HCT116 (cell line): ENCODE measurements at regions not wholly inside any gene's neighbourhood (a gene's known extent, or its start where the extent isn't known, plus 50 kb on each side); places are given as distances from the start of the nearest gene placed in this dataset.

Experiments
- ATAC-seq: fragments of 200-7000 bp; cut with Tn5 transposase; 2 replicates; pipeline ENCODE4 v1.9.1; 2020; ENCODE audit warnings: mild to moderate bottlenecking, moderate library complexity
- BruUV-seq: library from RNA; stranded (reverse); fragments of 400-500 nt; replicated peaks from 2 replicates; lab custom pipeline; 2021; lab: Mats Ljungman, UMichigan
- CTCF ChIA-PET: fragments of 300-600 bp; sonication (Branson Sonifier 250); formaldehyde crosslinking; loops from one replicate; lab custom pipeline; 2021; ENCODE audit warnings: antibody characterized with exemption; lab: Charles Lee
- POLR2A ChIA-PET: fragments of 300-600, 350-600 bp; sonication (Branson Sonifier 250); formaldehyde crosslinking; loops from one replicate; lab custom pipeline; 2021; ENCODE audit warnings: antibody characterized with exemption; lab: Charles Lee
- RAD21 ChIA-PET, 2 experiments: fragments of 300-600 bp; sonication (Branson Sonifier 250); formaldehyde crosslinking; loops; one replicate each; lab custom pipeline; 2023; ENCODE audit warnings: low total read pairs in 2 of 2; ENCODE audit not compliant: uncharacterized antibody in 2 of 2, unreplicated experiment in 2 of 2, low non-redundant PET in 1 of 2; lab: Charles Lee
- DNase-seq: peaks from one replicate; pipeline ENCODE4 v3.0.0-alpha.2; 2010; ENCODE audit warnings: low read depth, low spot score
- H2AFZ ChIP-seq: fragments of 200-600 bp; shearing (Covaris generic), sonication (generic); 2 replicates; pipeline ENCODE4 v1.6.1; 2017; ENCODE audit warnings: low read depth, mixed run types, mixed read lengths, antibody characterized with exemption, low read length; ENCODE audit not compliant: poor library complexity, severe bottlenecking
- H3K27ac ChIP-seq: 2 replicates; pipeline ENCODE4 v1.5.1; 2012; ENCODE audit warnings: low read depth, low read length
- H3K27me3 ChIP-seq: fragments of 200-600 bp; sonication (generic); 2 replicates; pipeline ENCODE4 v1.6.1; 2016; ENCODE audit warnings: mixed run types, low read length, mixed read lengths; ENCODE audit not compliant: insufficient read depth
- H3K36me3 ChIP-seq, 2 experiments: fragments of 200-500 bp in 1 of 2; fragments of 200-600 bp in 1 of 2; sonication (Bioruptor generic) in 1 of 2; sonication (generic) in 1 of 2; 2 replicates each; pipeline versions ENCODE4 v1.5.1 to v1.6.1; 2014 to 2016; ENCODE audit warnings: low read length in 2 of 2, inconsistent platforms in 1 of 2, mixed read lengths in 1 of 2, mixed run types in 1 of 2; ENCODE audit not compliant: insufficient read depth in 2 of 2, control insufficient read depth in 1 of 2
- H3K4me1 ChIP-seq, 2 experiments: fragments of 200-600 bp in 1 of 2; sonication (generic) in 1 of 2; 2 replicates each; pipeline versions ENCODE4 v1.5.1 to v1.6.1; 2012 to 2017; ENCODE audit warnings: low read length in 2 of 2, inconsistent platforms in 1 of 2, mild to moderate bottlenecking in 1 of 2, mixed read lengths in 1 of 2, mixed run types in 1 of 2, moderate library complexity in 1 of 2; ENCODE audit not compliant: insufficient read depth in 2 of 2, control insufficient read depth in 1 of 2
- H3K4me2 ChIP-seq: fragments of 200-600 bp; sonication (generic); 2 replicates; pipeline ENCODE4 v1.6.1; 2017; ENCODE audit warnings: mixed run types, low read length, mixed read lengths
- H3K4me3 ChIP-seq, 2 experiments: fragments of 200-600 bp in 1 of 2; sonication (generic) in 1 of 2; replicated peaks in 1 of 2; 2 replicates each; pipeline ENCODE4 v1.5.1; 2011 to 2016; ENCODE audit warnings: low read length in 2 of 2, control low read depth in 1 of 2, low read depth in 1 of 2, mild to moderate bottlenecking in 1 of 2, mixed read lengths in 1 of 2, mixed run types in 1 of 2
- H3K79me2 ChIP-seq: fragments of 200-600 bp; sonication (generic); 2 replicates; pipeline ENCODE4 v1.6.1; 2017; ENCODE audit warnings: mild to moderate bottlenecking, mixed run types, low read length, moderate library complexity, mixed read lengths; ENCODE audit not compliant: insufficient read depth
- H3K9ac ChIP-seq: fragments of 200-600 bp; sonication (generic); 2 replicates; pipeline ENCODE4 v1.6.1; 2016; ENCODE audit warnings: low read length, mixed read lengths
- H3K9me2 ChIP-seq: fragments of 200-600 bp; sonication (generic), shearing (Covaris generic); 2 replicates; pipeline ENCODE4 v1.6.1; 2017; ENCODE audit warnings: mixed run types, mild to moderate bottlenecking, moderate library complexity; ENCODE audit not compliant: insufficient read depth
- H3K9me3 ChIP-seq, 2 experiments: fragments of 200-500 bp in 1 of 2; fragments of 200-600 bp in 1 of 2; sonication (Bioruptor generic) in 1 of 2; sonication (generic) in 1 of 2; 2 replicates each; pipeline ENCODE4 v1.6.1; 2014 to 2017; ENCODE audit warnings: low read length in 2 of 2, mixed read lengths in 2 of 2, inconsistent platforms in 1 of 2, low read depth in 1 of 2, mild to moderate bottlenecking in 1 of 2, mixed run types in 1 of 2, moderate library complexity in 1 of 2; ENCODE audit not compliant: control insufficient read depth in 1 of 2, insufficient read depth in 1 of 2
- H4K20me1 ChIP-seq: fragments of 200-600 bp; sonication (generic), shearing (Covaris generic); 2 replicates; pipeline ENCODE4 v1.6.1; 2017; ENCODE audit warnings: mixed run types, mild to moderate bottlenecking, moderate library complexity; ENCODE audit not compliant: insufficient read depth
- CBX3 ChIP-seq: IDR thresholded peaks from 2 replicates; pipeline ENCODE4 v1.6.1; 2012; ENCODE audit warnings: low read depth
- EGR1 ChIP-seq: IDR thresholded peaks from 2 replicates; pipeline ENCODE4 v1.6.1; 2012; ENCODE audit warnings: low read depth
- EZH2 ChIP-seq: fragments of 200-600 bp; sonication (generic); IDR thresholded peaks from 2 replicates; pipeline ENCODE4 v1.6.1; 2017; ENCODE audit warnings: antibody characterized with exemption, mixed run types
- EZH2phosphoT487 ChIP-seq: fragments of 200-600 bp; IDR thresholded peaks from 2 replicates; pipeline ENCODE4 v1.6.1; 2018; ENCODE audit warnings: antibody characterized with exemption, borderline replicate concordance
- JUND ChIP-seq: IDR thresholded peaks from 2 replicates; pipeline ENCODE4 v1.6.1; 2012
- POLR2A ChIP-seq: IDR thresholded peaks from 2 replicates; pipeline ENCODE4 v1.7.0; 2011; ENCODE audit warnings: borderline replicate concordance; ENCODE audit not compliant: insufficient read depth, insufficient read length; ENCODE audit errors: extremely low read depth
- RAD21 ChIP-seq: IDR thresholded peaks from 2 replicates; pipeline ENCODE4 v1.6.1; 2012; ENCODE audit warnings: low read depth, mild to moderate bottlenecking
- SIN3A ChIP-seq: IDR thresholded peaks from 2 replicates; pipeline ENCODE4 v1.6.1; 2012; ENCODE audit warnings: low read depth
- SRF ChIP-seq: IDR thresholded peaks from 2 replicates; pipeline ENCODE4 v1.6.1; 2012; ENCODE audit warnings: low read depth
- ZFX ChIP-seq: fragments of 450-650 bp; IDR thresholded peaks from 2 replicates; pipeline ENCODE4 v1.6.1; 2017
- ZNF274 ChIP-seq: fragments of 200-500 bp; sonication (Bioruptor generic); IDR thresholded peaks from 2 replicates; pipeline ENCODE4 v1.6.1; 2014; ENCODE audit warnings: mild to moderate bottlenecking, low read depth, low read length, inconsistent platforms
- intact Hi-C: fragments of 100-400 bp; cut with micrococcal nuclease; formaldehyde crosslinking; loops from 2 replicates; pipeline ENCODE4 v1.10.0; 2022
- TF ChIP-seq, protein P1 (sequence below), 3 experiments: fragments of 200-600 bp in 1 of 3; sonication (generic) in 1 of 3; IDR thresholded peaks in 2 of 3; conservative IDR thresholded peaks in 1 of 3; 2 replicates each; pipeline ENCODE4 v1.5.1; 2012 to 2017; ENCODE audit warnings: low read depth in 2 of 3, low read length in 2 of 3, antibody characterized with exemption in 1 of 3, borderline replicate concordance in 1 of 3, control low read depth in 1 of 3, mild to moderate bottlenecking in 1 of 3, mixed read lengths in 1 of 3, mixed run types in 1 of 3, moderate library complexity in 1 of 3; ENCODE audit not compliant: insufficient read depth in 1 of 3
- TF ChIP-seq, protein P2 (sequence below): IDR thresholded peaks from 2 replicates; pipeline ENCODE4 v1.6.1; 2012

DNA sequence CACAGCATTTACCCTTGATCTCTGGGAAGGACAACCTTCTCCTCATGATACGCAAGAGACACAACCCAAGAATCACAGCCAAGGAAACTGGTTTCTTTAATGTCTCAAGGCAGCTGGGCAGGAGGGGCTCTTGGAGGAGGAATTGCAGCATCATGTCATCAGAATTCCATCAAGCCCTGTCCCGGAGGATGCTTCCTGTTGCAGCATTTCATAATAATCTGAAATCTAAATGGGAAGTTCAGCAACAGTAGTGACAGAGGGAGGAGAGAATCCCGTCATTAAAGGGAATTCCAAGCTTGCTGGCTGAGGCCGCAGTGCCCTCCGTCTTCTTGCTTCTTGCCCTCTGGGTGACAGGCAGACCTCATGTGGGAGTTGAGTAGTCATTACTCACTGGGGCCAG lies 192.7 kb downstream of the TENT4A start:
- CTCF ChIA-PET: no interaction called here
- Histone ChIP-seq H3K27me3 (no peaks in the 10 kb centered on the region), H4K20me1 (no peaks in the 10 kb centered on the region), H3K4me1 (no peaks in the 10 kb centered on the region), H3K9me3 (no peaks in the 10 kb centered on the region), H3K27ac (no peak overlapping the region), H3K79me2 (no peaks in the 10 kb centered on the region), H3K4me2 (no peak overlapping the region), H2AFZ (no peak overlapping the region), H3K9me2 (no peaks in the 10 kb centered on the region)
- no TSS peak for BruUV-seq
- intact Hi-C loops: no loop called here
- RAD21 ChIA-PET: no interaction called here
- no peak for TF ChIP-seq JUND
- no peak for TF ChIP-seq ZFX
- no peak for TF ChIP-seq ZNF274
- TF ChIP-seq EZH2: no peak
- TF ChIP-seq, all 23 proteins: peak for 0
- Histone ChIP-seq H3K4me3 (no peak overlapping the region), H3K9ac (no peak overlapping the region), H3K36me3 (no peaks in the 10 kb centered on the region)
- DNase-seq: no peak
- POLR2A ChIA-PET: no interaction called here
- ATAC-seq: no peak

DNA sequence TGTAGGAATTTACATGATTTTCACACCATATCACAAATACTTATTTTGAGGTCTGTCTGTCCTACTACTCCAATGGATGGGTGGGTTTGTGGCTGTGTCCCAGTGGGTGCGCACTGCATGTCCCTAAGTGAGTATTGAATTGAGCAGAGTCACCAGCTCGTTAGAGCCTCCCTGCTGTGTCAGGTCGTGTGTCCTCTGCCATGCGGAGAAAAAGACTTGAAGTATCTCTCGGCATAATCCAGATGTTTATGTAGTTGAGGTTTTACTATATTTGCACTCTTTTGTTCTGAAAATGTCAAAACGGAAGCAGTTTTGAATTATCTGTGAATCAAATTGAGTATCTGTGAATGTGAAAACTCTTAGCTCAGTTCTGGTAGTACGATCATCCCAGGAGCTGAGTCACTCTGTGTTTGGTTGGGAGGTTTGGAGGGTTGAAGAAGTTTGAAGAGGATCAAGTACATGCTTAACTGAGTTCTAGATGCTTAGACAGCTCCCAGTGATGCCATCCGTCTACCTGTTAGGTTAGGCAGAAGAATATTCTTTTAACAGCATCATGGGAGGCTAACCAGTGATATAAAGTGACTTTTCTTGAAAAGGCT lies 194.2 kb downstream of the TENT4A start:
- intact Hi-C loops: no loop called here
- H3K79me2 ChIP-seq: no peaks in the 10 kb centered on the region
- no peaks in the 10 kb centered on the region for H3K36me3 ChIP-seq
- RAD21 ChIA-PET: no interaction called here
- no peak overlapping the region for H3K9ac ChIP-seq
- no peak overlapping the region for H3K4me3 ChIP-seq
- no peak overlapping the region for H2AFZ ChIP-seq
- no peak overlapping the region for H3K4me2 ChIP-seq
- ATAC-seq (no peak), DNase-seq (no peak)
- no peaks in the 10 kb centered on the region for H3K4me1 ChIP-seq
- no TSS peak for BruUV-seq
- H3K9me2 ChIP-seq: no peaks in the 10 kb centered on the region
- H4K20me1 ChIP-seq: no peaks in the 10 kb centered on the region
- CTCF ChIA-PET: no interaction called here
- H3K27ac ChIP-seq: no peak overlapping the region
- TF ChIP-seq POLR2A (no peak), EZH2 (no peak), EGR1 (no peak), SIN3A (no peak), RAD21 (no peak), EZH2phosphoT487 (no peak), JUND (no peak), SRF (no peak), CBX3 (no peak)
- TF ChIP-seq, protein P1, sequence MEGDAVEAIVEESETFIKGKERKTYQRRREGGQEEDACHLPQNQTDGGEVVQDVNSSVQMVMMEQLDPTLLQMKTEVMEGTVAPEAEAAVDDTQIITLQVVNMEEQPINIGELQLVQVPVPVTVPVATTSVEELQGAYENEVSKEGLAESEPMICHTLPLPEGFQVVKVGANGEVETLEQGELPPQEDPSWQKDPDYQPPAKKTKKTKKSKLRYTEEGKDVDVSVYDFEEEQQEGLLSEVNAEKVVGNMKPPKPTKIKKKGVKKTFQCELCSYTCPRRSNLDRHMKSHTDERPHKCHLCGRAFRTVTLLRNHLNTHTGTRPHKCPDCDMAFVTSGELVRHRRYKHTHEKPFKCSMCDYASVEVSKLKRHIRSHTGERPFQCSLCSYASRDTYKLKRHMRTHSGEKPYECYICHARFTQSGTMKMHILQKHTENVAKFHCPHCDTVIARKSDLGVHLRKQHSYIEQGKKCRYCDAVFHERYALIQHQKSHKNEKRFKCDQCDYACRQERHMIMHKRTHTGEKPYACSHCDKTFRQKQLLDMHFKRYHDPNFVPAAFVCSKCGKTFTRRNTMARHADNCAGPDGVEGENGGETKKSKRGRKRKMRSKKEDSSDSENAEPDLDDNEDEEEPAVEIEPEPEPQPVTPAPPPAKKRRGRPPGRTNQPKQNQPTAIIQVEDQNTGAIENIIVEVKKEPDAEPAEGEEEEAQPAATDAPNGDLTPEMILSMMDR (IDR thresholded peaks at IDR 0.05 in 2 of 3, conservative IDR thresholded peaks at IDR 0.05 in 1 of 3; ENCODE audit: borderline replicate concordance in 1 of 3, insufficient read depth in 1 of 3, low read depth in 2 of 3, low read length in 2 of 3): no peak
- TF ChIP-seq, protein P2, sequence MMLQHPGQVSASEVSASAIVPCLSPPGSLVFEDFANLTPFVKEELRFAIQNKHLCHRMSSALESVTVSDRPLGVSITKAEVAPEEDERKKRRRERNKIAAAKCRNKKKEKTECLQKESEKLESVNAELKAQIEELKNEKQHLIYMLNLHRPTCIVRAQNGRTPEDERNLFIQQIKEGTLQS: no peak
- no peaks in the 10 kb centered on the region for H3K27me3 ChIP-seq
- no peaks in the 10 kb centered on the region for H3K9me3 ChIP-seq
- POLR2A ChIA-PET: no interaction called here
